Fibroblast of gingiva (primary cell): ENCODE measurements at regions not wholly inside any gene's neighbourhood (a gene's known extent, or its start where the extent isn't known, plus 50 kb on each side); places are given as distances from the start of the nearest gene placed in this dataset.
"Not testable (repeated sequence)": the region's sequence is repeated elsewhere in the genome, so short reads cannot be mapped to it uniquely, and the experiment has no call there.

Experiments used
- DNase-seq: peaks from one replicate; pipeline ENCODE4 v3.0.0-alpha.2; 2011; ENCODE audit warnings: low read depth

DNA sequence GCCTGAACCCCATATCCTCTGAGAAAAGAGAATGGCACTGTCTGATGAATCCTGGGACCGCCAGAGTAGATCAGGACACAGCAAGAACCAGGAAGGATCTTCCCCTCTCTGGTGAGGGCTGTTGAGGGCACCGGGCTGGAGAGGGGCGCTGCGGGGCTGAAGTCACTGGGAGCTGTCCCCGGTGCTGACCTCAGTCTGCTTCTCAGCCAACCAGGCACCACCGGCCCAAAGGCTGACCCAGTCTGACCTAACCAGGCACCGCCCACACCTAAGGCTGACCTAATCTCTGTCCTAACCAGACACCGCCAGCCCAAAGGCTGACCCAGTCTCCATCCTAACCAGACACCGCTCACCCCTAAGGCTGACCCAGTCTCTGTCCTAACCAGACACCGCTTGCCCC, 82.8 kb downstream of the CPZ start:
- no peak for DNase-seq

DNA sequence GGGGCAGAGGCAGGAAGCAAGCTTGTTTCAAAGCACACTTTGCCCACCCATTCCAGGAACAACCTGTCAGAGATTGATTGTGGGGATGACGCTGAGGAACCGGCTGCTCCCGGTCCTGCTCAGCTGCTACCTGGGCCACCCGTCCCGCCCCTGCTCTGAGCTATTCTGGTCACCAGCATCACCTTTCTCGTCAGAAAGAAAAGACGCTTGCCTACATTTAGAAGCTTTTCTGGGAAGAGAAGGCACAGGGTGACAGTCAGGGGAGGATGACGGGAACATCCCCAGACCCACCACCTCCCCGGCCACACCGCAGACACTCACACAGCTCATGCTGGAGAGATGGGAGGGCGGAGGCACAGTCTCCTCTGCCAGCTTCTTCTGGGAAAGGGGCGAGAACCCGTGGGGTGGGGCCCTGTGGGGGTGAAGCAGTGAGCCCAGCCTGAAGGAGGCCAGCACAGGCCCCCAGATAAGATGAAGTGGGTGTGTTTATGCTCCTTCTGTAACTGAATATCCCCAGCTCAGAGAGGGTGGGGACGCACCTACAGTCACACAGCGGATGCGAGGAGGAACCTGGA, 81.8 kb downstream of the CPZ start:
- no peak for DNase-seq

DNA sequence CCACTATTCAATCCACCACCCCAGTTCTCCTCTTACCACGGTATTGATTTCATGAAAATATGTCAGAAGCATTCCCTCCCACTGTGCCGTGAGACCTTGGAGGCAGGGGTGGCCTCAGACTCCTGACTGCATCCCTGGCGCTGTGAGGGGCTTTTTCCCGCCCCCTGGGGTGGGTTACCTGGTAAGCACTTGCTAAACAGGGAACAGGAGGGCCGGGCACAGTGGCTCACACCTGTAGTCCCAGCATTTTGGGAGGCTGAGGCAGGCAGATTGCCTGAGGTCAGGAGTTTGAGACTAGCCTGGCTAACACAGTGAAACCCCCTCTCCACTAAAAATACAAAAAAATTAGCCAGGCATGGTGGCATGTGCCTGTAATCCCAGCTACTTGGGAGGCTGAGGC, 80.5 kb downstream of the CPZ start:
- not testable (repeated sequence) for DNase-seq

DNA sequence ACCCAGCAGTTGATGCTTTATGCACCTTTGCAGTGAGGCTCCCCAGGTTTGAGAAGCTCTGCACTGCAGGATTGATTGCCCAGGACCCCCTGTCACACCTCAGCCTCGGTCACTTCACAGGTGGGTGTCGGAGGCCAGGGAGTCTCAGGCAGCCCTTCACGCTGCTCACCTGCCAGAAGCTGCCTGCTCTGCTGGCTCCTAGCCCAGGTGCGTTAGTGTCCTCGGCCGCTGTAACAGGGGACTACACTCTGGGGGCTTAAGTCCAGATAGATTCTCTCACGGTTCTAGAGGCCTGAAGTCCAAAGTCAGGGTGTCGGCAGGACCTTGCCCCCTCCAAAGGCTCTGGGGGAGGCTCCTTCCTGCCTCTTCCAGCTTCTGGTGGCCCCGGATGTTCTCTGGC, 79.9 kb downstream of the CPZ start:
- DNase-seq, result no peak

DNA sequence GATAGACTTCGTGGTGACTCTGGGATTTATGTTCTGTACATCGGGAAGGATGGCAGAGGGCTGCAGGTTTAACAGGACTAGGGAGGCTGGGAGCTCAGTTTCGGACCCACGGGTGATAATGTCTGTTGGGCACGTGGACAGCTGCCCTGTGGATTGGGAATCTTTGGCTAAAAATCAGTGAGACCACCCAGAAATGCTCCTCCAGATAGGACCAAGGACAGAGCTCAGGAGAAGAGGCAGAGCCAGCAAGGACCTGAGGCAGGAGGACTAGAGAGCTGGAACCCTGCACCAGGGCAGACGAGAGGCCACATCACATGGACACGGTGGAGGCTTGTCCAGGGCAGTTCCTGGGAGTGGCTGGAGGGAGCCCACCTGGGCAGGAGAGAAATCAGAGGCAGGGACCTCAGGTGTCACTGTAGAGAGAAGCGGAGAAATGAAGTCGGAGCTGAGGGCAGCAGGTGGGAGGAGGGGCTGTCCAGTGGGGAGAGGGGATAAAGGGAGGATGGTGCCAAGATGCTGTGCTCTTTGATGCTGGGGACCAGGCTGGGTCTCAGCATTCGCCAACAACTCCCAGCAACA, 79.2 kb downstream of the CPZ start:
- DNase-seq, result no peak
